ENCODE measurements at regions not wholly inside any gene's neighbourhood (a gene's known extent, or its start where the extent isn't known, plus 50 kb on each side); places are given as distances from the start of the nearest gene placed in this dataset.
A peak's percentile ranks its signal among the peaks of the same experiment; 100 is the strongest.

GRCh38 chr17:77781536-77781935 is 177.0 kb upstream of the TNRC6C start:
- ATAC-seq (ENCODE audit: low read depth): no peak
- no peak overlapping the region for H3K27ac Mint-ChIP-seq
- no peaks in the 10 kb centered on the region for H3K9me3 Mint-ChIP-seq
- POLR2A ChIA-PET: no interaction called here
- peaks cover 3% of the 10 kb centered on the region for H3K27me3 Mint-ChIP-seq
- no peak overlapping the region for H3K4me3 Mint-ChIP-seq
- peaks cover 9% of the 10 kb centered on the region for H3K4me1 Mint-ChIP-seq
- DNase-seq: no peak
- no peaks in the 10 kb centered on the region for H3K36me3 Mint-ChIP-seq

- H3K36me3 Mint-ChIP-seq: no peaks in the 10 kb centered on the region
- H3K27ac Mint-ChIP-seq: no peak overlapping the region
- ATAC-seq (ENCODE audit: low read depth) (no peak), DNase-seq (no peak)
- POLR2A ChIA-PET: no interaction called here
- peaks cover 9% of the 10 kb centered on the region for H3K4me1 Mint-ChIP-seq
- no peaks in the 10 kb centered on the region for H3K9me3 Mint-ChIP-seq
- peaks cover 3% of the 10 kb centered on the region for H3K27me3 Mint-ChIP-seq
- no peak overlapping the region for H3K4me3 Mint-ChIP-seq
These were observed 176.3 kb upstream of the TNRC6C start for GRCh38 chr17:77782201-77782600.

DNA sequence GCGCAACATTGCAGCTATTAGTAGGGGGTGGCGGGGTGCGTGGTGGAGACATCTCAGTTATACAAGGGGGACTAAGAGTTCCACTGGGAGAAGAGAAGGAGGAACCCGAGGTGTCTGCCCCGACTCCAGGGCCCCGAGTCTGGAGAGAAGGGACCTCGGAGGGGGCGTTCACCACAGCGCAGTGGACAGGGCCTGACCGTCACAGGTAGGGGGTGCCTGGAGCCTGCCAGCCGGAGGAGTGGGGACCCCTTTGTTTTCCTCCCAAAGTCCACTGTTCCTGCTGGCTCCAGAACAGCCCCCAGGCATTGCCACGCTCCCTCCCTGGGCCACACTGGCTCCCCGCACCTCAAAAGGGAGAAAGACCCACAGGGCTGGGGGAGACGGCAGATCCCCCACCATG is 175.9 kb upstream of the TNRC6C start:
- Mint-ChIP-seq H3K9me3 (no peaks in the 10 kb centered on the region), H3K4me1 (peaks cover 9% of the 10 kb centered on the region), H3K4me3 (no peak overlapping the region), H3K27ac (no peak overlapping the region), H3K27me3 (peaks cover 3% of the 10 kb centered on the region), H3K36me3 (no peaks in the 10 kb centered on the region)
- POLR2A ChIA-PET: no interaction called here
- ATAC-seq (ENCODE audit: low read depth) (no peak), DNase-seq (no peak)

DNA sequence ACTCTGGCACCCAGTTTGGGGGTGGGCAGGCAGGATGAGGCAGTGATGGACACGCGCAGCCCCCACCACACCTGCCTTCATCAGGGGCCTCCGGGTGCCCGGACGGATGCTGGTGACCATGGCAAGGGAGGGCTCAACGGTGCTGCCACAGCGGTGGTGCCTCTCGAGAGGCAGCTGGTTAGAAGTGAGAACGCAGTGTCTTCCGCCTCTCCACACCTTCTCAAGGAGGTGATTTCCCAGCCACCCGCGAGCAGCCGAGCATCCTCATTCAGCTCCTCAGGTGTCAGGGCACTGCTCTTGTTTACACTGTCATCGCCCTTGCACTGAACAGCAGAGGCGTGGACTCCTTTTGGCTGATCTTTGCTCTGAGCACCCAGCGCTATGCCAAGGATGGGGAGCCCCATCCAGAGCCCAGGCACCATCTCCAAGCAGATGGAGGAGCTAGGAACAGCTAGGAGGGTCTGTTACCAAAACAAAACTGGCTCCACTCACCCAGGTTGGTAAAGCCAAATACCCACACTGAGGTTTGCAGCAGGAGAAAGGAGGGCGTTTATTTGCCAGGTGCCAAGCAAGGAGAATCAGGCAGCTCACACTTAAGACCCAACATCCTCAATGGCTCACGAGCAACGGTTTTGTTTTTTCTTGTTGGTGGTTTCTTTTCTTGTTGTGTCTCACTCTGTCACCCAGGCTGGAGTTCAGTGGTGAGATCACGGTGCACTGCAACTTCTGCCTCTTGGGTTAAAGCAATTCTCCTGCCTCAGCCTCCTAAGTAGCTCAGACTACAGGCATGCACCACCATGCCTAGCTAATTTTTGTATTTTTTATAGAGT is 174.3 kb upstream of the TNRC6C start:
- peaks cover 3% of the 10 kb centered on the region for H3K27me3 Mint-ChIP-seq
- peak overlapping the region; percentile 57 for H3K4me3 Mint-ChIP-seq
- H3K27ac Mint-ChIP-seq: peak overlapping the region; percentile 73
- ATAC-seq (ENCODE audit: low read depth): peak; percentile 78
- POLR2A ChIA-PET: interaction anchor here (0.9 to 1.3 kb wide), 3 partner anchors 61 to 174 kb away, joined by 3 to 6 read pairs (median 3); partner anchors contain the start of gene TNRC6C
- no peak for DNase-seq
- no peaks in the 10 kb centered on the region for H3K36me3 Mint-ChIP-seq
- no peaks in the 10 kb centered on the region for H3K9me3 Mint-ChIP-seq
- H3K4me1 Mint-ChIP-seq: peaks cover 9% of the 10 kb centered on the region

DNA sequence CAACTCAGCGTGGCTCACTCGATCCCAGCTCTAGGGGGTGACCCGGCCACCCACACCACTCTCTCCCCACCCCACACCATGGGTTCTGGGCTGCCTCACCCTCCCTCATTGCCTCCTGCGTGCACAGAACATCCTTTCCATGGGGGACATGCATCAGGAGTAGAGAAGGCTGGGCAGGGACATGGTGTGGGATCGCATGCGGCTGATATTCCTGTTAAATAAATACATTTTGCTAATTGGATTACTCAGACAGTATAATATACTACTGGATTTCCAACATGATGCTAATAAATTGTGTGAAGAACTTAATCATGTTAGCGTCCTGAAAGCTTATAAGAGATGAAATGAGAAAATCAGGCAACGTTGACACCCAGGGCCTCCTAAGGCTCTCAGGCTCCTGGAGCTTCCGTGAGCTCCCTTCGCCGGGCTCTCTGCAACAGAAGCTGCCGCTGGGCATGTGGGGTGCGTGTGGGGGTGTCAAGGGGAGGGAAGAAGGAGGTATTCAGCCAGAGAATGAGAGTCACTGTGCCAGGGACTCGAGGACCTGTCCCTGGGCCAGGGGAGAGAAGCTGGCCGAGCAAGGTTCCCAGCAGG is 173.1 kb upstream of the TNRC6C start:
- Mint-ChIP-seq H3K27ac (no peak overlapping the region), H3K9me3 (no peaks in the 10 kb centered on the region), H3K27me3 (peaks cover 3% of the 10 kb centered on the region), H3K4me3 (no peak overlapping the region), H3K4me1 (peaks cover 9% of the 10 kb centered on the region), H3K36me3 (no peaks in the 10 kb centered on the region)
- POLR2A ChIA-PET: no interaction called here
- ATAC-seq (ENCODE audit: low read depth) (no peak), DNase-seq (no peak)

GRCh38 chr17:77786090-77786489 is 172.4 kb upstream of the TNRC6C start:
- Mint-ChIP-seq H3K27me3 (peaks cover 3% of the 10 kb centered on the region), H3K9me3 (no peaks in the 10 kb centered on the region), H3K4me1 (peaks cover 9% of the 10 kb centered on the region), H3K36me3 (no peaks in the 10 kb centered on the region), H3K4me3 (no peak overlapping the region), H3K27ac (no peak overlapping the region)
- ATAC-seq (ENCODE audit: low read depth) (no peak), DNase-seq (no peak)
- POLR2A ChIA-PET: no interaction called here

DNA sequence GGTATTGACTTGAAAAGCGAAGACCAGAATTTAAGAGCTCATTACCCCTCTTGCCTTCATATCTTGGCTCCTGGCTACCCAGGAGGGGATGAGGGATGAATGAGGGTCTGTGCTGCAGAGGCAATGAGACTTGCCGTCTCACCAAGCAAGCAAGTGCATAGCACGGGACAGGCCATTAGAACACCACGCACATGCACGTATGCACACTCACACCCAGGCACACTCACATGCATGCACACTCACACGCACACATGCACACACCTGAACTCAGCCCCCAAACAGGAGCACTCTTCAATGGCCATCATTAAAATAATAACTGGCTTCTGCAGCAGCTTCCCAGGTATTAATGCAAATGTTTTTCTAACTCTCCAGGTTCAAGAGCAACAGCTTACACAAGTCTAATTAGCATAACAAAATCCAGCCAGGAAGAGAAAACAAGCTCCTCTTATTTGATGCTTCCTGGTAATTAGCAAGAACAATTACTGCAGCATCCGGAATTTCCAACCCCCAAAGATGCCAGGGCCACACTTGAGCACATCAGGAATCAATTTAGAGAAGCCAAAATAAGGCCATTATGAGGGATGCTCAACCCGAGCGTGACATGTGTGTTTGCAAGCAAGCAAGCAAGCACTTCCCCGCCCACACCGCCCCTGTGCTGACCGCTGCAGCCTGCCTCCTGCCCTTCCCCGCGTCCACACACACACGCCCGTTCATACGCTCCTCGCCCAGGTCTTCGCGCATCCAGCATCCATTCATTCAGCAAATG is 171.6 kb upstream of the TNRC6C start:
- H3K27ac Mint-ChIP-seq: no peak overlapping the region

DNA sequence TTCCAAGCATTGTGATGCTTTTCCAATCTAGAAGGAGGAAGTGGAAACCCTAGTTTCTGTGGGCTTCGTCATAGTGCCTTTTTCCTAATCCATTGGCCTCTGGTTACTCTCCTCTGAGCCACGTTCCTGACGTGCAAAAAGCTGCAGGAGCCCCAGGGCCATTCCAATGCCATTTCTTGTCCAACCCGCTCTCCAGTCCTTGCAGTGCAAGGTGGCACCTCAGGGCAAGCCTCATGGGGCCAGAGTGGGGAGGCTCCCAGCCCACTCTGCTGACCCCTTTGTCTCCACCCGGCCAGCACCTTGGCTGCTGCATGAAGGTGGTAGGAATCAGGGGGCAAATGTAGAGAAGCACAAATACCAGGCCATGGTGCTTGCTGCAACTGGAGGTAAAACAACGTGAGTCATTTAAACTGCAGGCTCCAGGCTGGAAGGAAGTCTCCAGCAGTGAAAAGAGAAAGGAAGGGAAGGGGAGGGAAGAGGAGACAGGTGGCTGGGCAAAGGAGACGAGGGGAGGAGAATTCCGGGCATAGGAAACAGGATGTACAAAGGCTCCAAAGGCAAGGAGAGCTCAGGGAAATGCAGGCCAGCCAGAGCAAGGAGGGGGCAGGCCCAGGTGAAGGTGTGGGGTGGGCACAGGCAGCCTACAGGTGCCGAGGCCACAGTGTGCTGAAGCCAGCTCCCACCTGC is 168.2 kb upstream of the TNRC6C start:
- Mint-ChIP-seq H3K4me3 (no peak overlapping the region), H3K4me1 (peaks cover 5% of the 10 kb centered on the region), H3K27ac (no peak overlapping the region), H3K36me3 (no peaks in the 10 kb centered on the region), H3K27me3 (peaks cover 8% of the 10 kb centered on the region), H3K9me3 (no peaks in the 10 kb centered on the region)
- POLR2A ChIA-PET: no interaction called here
- DNase-seq (no peak), ATAC-seq (ENCODE audit: low read depth) (no peak)

More for the DNA sequence above, 171.6 kb upstream of the TNRC6C start:
- ATAC-seq (ENCODE audit: low read depth) (no peak), DNase-seq (no peak)
- H3K4me1 Mint-ChIP-seq: peaks cover 9% of the 10 kb centered on the region
- H3K36me3 Mint-ChIP-seq: no peaks in the 10 kb centered on the region
- POLR2A ChIA-PET: no interaction called here
- no peaks in the 10 kb centered on the region for H3K9me3 Mint-ChIP-seq
- peaks cover 3% of the 10 kb centered on the region for H3K27me3 Mint-ChIP-seq
- no peak overlapping the region for H3K4me3 Mint-ChIP-seq

- Mint-ChIP-seq H3K27me3 (peaks cover 7% of the 10 kb centered on the region), H3K36me3 (no peaks in the 10 kb centered on the region), H3K9me3 (no peaks in the 10 kb centered on the region), H3K4me1 (peaks cover 2% of the 10 kb centered on the region), H3K27ac (no peak overlapping the region), H3K4me3 (no peak overlapping the region)
- DNase-seq (no peak), ATAC-seq (ENCODE audit: low read depth) (no peak)
- POLR2A ChIA-PET: no interaction called here
These were observed 165.9 kb upstream of the TNRC6C start for GRCh38 chr17:77792626-77793025.

- Mint-ChIP-seq H3K36me3 (no peaks in the 10 kb centered on the region), H3K9me3 (no peaks in the 10 kb centered on the region), H3K4me3 (no peak overlapping the region), H3K27me3 (peaks cover 7% of the 10 kb centered on the region), H3K27ac (no peak overlapping the region), H3K4me1 (peaks cover 2% of the 10 kb centered on the region)
- POLR2A ChIA-PET: no interaction called here
- ATAC-seq (ENCODE audit: low read depth): no peak
- no peak for DNase-seq
These were observed 165.1 kb upstream of the TNRC6C start for GRCh38 chr17:77793146-77793970.

- H3K4me1 Mint-ChIP-seq: peaks cover 2% of the 10 kb centered on the region
- no peak overlapping the region for H3K27ac Mint-ChIP-seq
- no peaks in the 10 kb centered on the region for H3K36me3 Mint-ChIP-seq
- DNase-seq (no peak), ATAC-seq (ENCODE audit: low read depth) (no peak)
- no peaks in the 10 kb centered on the region for H3K9me3 Mint-ChIP-seq
- no peak overlapping the region for H3K4me3 Mint-ChIP-seq
- POLR2A ChIA-PET: no interaction called here
- H3K27me3 Mint-ChIP-seq: peaks cover 7% of the 10 kb centered on the region
These were observed 164.6 kb upstream of the TNRC6C start for GRCh38 chr17:77793971-77794235.

- Mint-ChIP-seq H3K4me3 (no peak overlapping the region), H3K4me1 (peaks cover 2% of the 10 kb centered on the region), H3K27ac (no peak overlapping the region), H3K9me3 (no peaks in the 10 kb centered on the region), H3K27me3 (peaks cover 7% of the 10 kb centered on the region), H3K36me3 (no peaks in the 10 kb centered on the region)
- no peak for DNase-seq
- POLR2A ChIA-PET: no interaction called here
- no peak for ATAC-seq (ENCODE audit: low read depth)
These were observed 163.7 kb upstream of the TNRC6C start for GRCh38 chr17:77794846-77795245.

DNA sequence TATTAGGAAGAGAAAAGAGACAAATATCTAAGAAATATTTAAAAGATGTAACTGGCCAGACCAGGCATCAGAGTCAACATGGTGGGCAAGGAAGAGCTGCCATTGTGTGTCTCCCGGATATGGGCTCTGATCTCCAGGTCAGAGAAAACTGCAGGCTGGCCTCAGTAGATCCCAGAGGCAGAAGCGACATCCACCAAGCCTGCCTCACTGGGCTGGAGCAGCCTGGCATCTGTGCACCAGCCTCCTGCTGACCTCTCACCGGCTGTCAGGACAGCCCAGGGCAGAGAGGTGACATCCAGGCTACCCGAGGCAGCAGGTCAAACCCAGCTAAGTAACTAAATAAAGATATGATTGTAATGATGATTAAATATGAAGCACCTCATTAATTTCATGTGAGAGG is 162.8 kb upstream of the TNRC6C start:
- no peak overlapping the region for H3K4me3 Mint-ChIP-seq
- H3K4me1 Mint-ChIP-seq: peaks cover 2% of the 10 kb centered on the region
- H3K27ac Mint-ChIP-seq: no peak overlapping the region
- ATAC-seq (ENCODE audit: low read depth) (no peak), DNase-seq (no peak)
- H3K9me3 Mint-ChIP-seq: no peaks in the 10 kb centered on the region
- H3K36me3 Mint-ChIP-seq: no peaks in the 10 kb centered on the region
- POLR2A ChIA-PET: no interaction called here
- peaks cover 9% of the 10 kb centered on the region for H3K27me3 Mint-ChIP-seq

Measured in activated naive CD8-positive, alpha-beta T cell treated with anti-CD3 and anti-CD28 coated beads, Interleukin-2, amount 10 ng/mL, durations not matched to agents 7 days and 5 days (primary cell).